Suppressor macrophage (primary cell): ENCODE measurements at regions not wholly inside any gene's neighbourhood (a gene's known extent, or its start where the extent isn't known, plus 50 kb on each side); places are given as distances from the start of the nearest gene placed in this dataset.
"Not testable (repeated sequence)": the region's sequence is repeated elsewhere in the genome, so short reads cannot be mapped to it uniquely, and the experiment has no call there.

Source experiments
- DNase-seq, 4 experiments: peaks; one replicate each; pipeline ENCODE4 v3.0.0-alpha.2; 2020 to 2022

GRCh38 chr4:159673221-159673620, 570.3 kb downstream of the RAPGEF2 start:
- DNase-seq: no peak

GRCh38 chr4:159674241-159674640, 571.4 kb downstream of the RAPGEF2 start:
- no peak for DNase-seq

- no peak for DNase-seq
Observed at GRCh38 chr4:159677521-159677920, 574.6 kb downstream of the RAPGEF2 start.

GRCh38 chr4:159682996-159683395, 580.1 kb downstream of the RAPGEF2 start:
- DNase-seq: no peak

- DNase-seq: no peak
Observed at GRCh38 chr4:159684061-159684460, 581.2 kb downstream of the RAPGEF2 start.

- no peak for DNase-seq
Observed at GRCh38 chr4:159685340-159686092, 582.6 kb downstream of the RAPGEF2 start.

- DNase-seq: no peak
Observed at GRCh38 chr4:159689526-159689925, 586.6 kb downstream of the RAPGEF2 start.

GRCh38 chr4:159697322-159698283, 594.7 kb downstream of the RAPGEF2 start:
- no peak for DNase-seq

- no peak for DNase-seq
Observed at GRCh38 chr4:159698336-159698735, 595.5 kb downstream of the RAPGEF2 start.

- no peak for DNase-seq
Observed at GRCh38 chr4:159702200-159702599, 599.3 kb downstream of the RAPGEF2 start.

- DNase-seq: no peak
Observed at GRCh38 chr4:159705334-159705733, 602.5 kb downstream of the RAPGEF2 start.

- DNase-seq: no peak
Observed at GRCh38 chr4:159706704-159707103, 603.8 kb downstream of the RAPGEF2 start.

- not testable (repeated sequence) for DNase-seq
Observed at GRCh38 chr4:159715180-159715579, 612.3 kb downstream of the RAPGEF2 start.

GRCh38 chr4:159719531-159719930, 616.7 kb downstream of the RAPGEF2 start:
- no peak for DNase-seq

GRCh38 chr4:159722052-159722451, 619.2 kb downstream of the RAPGEF2 start:
- DNase-seq: no peak

- no peak for DNase-seq
Observed at GRCh38 chr4:159722918-159723317, 620.0 kb downstream of the RAPGEF2 start.

- no peak for DNase-seq
Observed at GRCh38 chr4:159723341-159724048, 620.6 kb downstream of the RAPGEF2 start.

- no peak for DNase-seq
Observed at GRCh38 chr4:159725571-159725970, 622.7 kb downstream of the RAPGEF2 start.

- DNase-seq: no peak
Observed at GRCh38 chr4:159735281-159736207, 632.7 kb downstream of the RAPGEF2 start.

- no peak for DNase-seq
Observed at GRCh38 chr4:159736411-159736810, 633.5 kb downstream of the RAPGEF2 start.

- DNase-seq: no peak
Observed at GRCh38 chr4:159743971-159744370, 641.1 kb downstream of the RAPGEF2 start.

GRCh38 chr4:159747983-159748382, 645.1 kb downstream of the RAPGEF2 start:
- no peak for DNase-seq
